Nucleus accumbens (tissue), 56 donors: ENCODE measurements at regions not wholly inside any gene's neighbourhood (a gene's known extent, or its start where the extent isn't known, plus 50 kb on each side); places are given as distances from the start of the nearest gene placed in this dataset.

Source experiments
- DNase-seq, 56 donors: peaks; one replicate each; lab custom pipeline; 2025; lab: John Stamatoyannopoulos, UW

DNA sequence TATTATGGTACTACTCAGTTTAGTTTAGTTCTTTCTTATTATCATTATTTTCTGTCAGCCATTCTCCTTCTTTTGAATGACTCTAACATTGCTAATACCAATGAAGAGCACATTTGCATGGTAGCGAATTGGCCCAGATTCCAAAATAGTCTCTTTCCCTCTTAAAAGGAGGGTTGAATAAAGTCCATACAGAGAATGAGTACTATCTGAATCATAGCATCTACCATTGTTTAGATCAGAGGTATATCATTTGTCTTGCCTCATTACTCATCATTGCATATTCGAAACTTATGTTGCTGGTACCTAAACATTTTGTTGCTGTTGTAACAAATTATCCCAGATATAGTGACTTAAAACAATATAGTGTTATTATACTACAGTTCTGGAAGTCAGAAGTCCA is 1235.3 kb upstream of the ATXN8OS start:
- no peak for DNase-seq

DNA sequence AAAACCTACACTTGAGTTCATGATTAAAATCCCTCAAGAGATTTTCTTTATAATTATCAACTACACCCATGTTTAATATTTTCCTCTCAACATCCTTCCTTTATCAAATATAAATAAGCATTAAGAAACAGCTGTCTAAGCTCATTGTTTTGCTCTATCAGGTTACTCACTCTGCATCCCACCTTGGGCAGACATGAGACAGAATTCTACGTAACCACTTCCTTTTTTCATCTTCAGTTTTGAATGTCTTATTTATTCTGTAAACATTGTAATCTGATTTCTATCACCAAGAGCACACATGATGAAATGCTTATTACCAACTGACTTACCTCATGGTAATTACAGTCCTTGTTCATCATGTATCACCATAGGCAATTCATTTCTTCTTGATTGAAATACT is 1256.6 kb upstream of the ATXN8OS start:
- no peak for DNase-seq

DNA sequence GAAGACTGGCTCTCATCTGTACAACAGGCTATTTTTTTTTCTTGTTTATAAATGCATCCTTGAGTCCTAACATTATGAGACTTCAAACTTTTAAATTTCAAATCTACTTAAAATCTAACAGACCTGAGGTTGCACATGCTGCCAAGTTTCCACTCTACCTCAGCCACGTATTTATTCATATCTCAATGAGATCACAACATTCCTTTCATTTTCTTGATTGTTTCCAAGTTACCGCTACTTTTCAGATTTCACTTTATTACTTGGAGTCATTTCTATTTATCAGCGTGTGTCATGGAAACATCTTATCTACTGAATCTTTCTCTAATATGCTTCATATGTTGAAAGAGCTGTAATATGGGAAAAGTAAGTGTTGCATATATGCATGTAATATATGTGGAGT is 1257.5 kb upstream of the ATXN8OS start:
- no peak for DNase-seq

DNA sequence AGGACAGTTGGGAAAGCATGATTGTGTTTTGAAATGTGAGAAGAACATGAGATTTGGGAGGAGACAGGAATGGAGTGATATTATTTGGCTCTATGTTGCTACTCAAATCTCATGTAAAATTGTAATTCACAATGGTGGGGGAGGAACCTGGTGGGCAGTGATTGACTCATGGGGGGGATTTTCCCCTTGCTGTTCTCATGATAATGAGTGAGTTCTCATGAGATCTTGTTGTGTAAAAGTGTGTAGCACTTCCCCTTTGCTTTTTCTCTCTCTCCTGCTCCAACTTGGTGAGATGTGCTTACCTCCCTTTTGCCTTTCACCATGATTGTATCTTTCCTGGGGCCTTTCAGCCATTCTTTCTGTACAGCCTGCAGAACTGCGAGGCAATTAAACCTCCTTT is 1261.0 kb upstream of the ATXN8OS start:
- DNase-seq, result no peak

DNA sequence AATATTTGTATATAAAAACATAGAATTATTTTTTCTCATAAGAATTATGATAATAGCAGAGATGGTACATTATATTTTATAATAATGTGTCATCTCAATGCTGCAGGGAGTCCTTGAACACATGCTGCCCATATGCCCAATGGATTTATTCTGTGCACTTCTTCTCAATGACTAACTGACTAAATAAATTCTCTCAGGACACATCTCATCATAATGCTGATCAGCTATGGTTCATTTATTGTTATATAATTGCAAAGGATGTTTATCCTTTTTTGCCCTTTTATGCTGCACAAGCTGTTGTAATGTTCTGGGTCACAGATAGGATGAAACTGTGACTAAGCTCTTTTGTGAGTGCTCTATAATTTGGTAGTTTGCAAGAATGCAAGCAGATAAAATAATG is 1273.3 kb upstream of the ATXN8OS start:
- no peak for DNase-seq

DNA sequence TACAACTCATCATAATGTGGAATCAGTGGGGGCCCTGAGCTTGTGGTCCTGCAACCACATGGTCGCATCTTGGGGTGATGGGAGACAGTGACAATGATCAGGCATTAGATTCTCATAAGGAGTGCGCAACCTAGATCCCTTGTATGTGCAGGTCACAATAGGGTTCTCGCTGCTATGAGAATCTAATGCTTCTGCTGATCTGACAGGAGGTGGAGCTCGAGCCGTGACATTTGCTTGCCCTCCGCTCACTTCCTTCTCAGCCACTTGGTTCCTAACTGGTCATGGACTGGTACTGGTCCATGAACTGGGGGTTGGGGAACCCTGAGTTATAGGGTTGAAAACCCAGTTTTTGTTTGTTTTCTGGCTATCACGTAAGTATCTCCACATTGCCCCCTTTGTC is 1290.9 kb upstream of the ATXN8OS start:
- DNase-seq, result no peak

DNA sequence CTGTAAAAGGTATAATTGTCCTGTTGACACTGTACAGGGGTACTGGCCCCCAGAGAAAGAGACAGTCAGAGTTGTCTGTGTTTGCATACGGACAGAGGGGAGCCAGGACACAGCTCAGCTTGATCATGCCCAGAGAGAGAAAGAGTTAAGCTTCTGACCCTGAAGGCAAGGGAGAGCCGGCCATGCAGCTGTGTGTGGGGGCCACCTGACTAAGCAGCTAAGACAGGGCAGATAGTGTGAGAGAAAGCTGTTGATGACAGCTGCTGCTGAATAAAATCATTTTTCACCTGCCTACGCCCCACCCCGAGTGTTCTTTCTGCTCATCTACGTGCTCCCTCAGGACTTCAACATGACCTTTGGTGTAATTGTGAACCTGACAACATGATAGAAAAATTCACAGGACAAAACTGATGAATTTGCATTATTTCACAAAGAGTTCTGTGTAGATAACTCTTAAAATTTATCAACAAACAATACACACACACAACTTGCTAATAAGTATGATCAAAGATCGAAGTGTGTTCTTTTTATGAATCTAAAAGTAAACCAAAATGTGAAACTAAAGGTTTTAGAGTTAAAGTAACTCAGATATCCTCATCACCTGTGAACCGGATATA is 1294.3 kb upstream of the ATXN8OS start:
- no peak for DNase-seq

DNA sequence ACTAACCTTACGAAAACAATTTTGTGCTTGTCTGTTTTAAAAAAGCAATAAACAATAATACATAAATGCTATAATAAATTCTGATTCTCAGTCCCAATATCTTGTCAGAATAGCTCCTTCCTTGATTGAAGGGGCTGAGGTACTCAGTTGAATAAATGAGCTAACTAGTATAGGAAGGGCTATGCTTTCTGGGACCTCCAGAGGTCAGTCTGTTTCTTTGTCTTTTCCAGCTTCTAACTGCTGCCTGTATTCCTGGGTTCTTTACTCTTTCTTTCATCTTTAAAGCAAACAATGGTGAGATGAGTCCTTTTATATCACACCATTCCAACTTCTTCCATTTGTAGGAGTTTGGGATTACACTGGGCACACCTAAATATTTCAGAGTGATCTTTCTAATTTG is 1297.0 kb upstream of the ATXN8OS start:
- no peak for DNase-seq

DNA sequence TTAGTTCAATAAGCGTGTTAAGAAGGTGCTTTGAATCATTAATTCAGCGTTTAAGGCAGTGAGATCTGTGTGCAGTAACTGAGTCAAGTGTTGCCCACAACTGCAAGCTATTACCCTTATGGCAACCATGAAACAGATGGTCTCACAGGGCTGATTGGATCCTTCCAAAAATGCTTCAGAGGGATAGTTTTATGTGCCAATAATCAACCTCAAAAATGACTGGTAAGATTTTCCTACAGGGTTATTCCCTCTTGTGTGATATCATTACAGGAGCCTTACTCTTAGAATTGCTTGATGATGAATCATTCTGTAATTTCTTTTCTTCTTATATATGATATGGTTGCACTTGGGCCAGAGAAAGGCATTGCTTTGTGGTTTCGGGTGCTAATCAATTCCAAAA is 1299.2 kb upstream of the ATXN8OS start:
- DNase-seq, result no peak

DNA sequence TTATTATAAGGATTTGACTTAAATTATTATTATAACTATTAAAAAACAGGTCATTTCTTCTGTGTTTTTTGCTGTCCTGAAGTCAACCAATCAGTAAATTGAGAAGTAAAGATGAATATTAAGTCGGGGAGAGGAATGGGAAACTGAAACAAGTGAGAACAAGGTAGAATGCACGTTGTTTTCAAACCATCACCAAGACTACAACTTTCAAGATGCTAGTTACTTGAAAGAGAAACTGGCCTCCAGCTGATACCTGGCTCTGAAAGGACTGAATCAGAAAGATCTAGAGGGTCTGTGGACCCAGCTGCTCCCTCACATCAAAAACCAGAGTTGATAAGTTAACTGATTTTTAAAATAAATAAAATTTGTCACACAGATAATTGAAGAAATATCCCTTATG is 1301.5 kb upstream of the ATXN8OS start:
- DNase-seq, result no peak

DNA sequence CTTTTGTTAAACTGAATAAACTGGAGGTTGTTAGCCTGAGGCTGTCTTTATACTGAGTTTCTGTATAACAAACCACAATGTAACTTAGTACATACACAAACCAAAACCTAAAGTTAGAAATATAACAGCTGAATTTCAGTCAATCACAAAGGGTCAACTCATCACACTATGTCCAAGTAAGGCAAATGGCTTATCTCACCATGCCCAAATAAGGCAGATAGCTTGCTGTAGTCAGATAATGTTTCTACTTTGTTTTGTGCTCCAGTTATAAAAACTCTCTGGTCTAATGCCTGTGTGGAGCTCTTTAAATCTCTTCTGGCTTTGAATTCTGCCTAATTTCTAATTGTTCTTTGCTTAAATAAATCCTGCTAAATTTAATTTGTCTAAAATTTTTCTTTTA is 1323.4 kb upstream of the ATXN8OS start:
- DNase-seq, result no peak

DNA sequence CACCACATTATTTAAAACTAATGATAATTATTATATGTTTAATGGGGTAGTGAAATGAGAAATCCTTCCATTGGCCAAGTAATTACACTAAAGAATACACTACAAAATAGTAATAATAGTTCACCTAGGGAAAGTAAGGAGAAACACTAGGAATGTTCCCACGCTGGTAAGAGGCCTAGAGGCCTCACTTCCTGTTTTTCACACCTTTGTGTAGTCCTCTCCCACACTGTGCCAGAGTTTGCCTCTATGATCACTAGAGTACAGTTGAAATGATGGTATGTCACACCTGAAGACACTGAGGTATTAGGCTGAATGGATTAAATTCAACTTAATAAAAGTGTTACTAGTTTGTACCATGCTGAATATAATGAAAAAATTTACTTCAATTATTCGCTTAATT is 1348.0 kb upstream of the ATXN8OS start:
- no peak for DNase-seq

DNA sequence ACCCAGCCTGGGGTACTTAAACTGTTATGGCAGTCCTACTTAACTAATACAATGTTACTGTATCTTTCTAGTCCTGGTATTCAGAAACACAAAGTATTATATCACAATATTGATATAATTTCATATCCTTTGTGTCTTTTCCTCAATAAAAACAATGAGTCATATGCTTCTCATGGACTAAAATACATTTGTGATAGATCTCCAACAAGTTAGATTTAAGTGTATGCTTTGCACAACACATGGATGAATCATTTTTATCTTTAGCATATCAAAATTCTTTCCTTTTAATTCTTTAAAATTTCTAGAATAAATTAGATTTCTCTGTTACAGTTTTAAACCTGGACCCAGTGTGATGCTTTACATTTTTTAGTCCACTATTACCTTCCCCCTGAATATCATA is 1357.8 kb upstream of the ATXN8OS start:
- DNase-seq, result no peak

DNA sequence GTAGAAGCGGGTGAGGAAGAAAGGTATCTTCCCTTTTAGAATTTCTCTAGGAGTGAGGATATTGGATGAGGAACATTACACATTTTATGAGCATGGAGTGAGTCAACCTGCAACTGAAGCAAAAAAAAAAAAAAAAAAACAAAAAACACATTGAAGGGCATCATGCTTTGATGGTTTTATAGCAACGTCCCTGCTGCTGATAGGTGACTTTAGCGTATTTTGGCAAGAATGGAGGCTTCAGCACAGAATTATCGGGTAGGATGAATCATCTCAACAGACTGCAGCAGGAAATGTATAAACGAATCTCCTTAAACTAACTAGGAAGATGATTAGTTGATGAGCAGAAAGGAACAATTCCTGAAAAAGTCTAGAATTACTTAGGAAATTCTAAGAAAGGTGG is 1359.6 kb upstream of the ATXN8OS start:
- DNase-seq, result no peak

DNA sequence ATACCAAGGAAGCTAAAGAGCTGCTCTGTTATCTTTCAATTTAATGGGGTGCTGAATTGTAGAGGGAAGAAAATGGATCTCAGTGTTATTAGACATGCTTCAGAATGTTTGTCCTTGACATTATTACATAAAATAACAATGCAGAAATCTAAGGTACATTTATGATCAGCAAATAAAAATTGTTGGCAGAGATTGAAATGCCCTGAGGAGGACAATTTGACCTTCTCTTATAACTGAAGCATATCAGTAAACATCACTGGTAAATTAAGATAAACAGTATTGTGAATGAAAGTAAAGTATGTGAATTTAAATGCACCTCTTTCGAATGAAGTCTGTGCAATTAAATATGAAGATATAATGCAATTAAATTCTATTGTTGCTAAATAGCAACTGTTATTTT is 1362.1 kb upstream of the ATXN8OS start:
- no peak for DNase-seq

DNA sequence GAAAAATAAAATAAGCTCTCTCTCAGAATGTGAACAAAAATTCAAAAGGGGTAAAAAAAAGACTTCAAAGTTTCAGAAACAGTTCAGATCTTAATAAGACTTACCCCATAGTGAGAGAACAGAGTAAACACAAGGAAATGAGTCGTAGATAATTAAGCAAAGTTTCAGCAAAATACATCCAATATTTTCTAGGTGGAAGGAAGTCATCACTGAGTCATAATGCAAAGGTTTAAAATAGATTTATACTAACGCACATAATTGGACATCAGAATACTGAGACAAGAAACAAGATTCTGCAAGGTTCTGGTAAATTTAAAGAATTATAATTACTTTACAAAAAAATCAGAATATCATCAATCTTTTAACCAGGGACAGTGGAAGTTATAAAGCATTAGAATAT is 1370.7 kb upstream of the ATXN8OS start:
- DNase-seq, result no peak

DNA sequence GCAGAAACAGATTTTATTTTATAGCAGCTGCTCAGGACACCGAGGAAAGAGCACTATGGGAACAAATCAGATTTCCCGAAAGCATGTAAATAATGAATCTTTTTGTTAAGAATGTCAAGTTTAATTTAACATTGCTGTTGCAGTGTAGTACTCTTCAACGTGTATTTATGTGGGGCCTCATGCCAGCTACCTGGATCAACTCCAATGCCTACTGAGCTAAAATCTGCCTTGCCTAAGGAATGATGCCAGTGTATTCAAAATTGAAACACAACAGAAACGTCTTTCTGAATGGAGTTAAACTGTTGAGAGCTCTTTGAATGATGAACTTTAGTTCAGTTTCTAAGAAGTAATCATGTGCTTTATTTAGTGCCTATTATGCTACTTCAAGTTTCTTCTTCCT is 1379.8 kb upstream of the ATXN8OS start:
- DNase-seq, result peak in 2 of 56 donors; percentile 2 to 12

DNA sequence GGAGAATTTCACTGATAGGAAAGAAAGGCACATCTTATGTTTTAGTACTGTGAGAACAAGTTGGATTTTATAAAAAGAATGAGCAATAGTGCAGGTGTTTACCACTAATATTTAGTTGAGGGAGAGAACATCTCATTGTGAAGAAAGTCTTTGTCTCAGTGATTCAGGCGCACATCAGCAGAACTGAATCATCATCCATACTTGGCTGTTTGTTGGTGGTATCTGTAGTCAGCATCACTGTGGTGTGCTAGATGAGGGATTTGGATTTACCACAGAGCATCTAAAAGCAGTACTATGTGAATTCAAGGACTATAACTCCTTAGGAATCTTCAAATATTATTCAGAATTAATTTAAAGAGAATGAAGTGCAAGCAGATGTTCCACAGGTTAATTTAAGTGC is 1380.5 kb upstream of the ATXN8OS start:
- no peak for DNase-seq

DNA sequence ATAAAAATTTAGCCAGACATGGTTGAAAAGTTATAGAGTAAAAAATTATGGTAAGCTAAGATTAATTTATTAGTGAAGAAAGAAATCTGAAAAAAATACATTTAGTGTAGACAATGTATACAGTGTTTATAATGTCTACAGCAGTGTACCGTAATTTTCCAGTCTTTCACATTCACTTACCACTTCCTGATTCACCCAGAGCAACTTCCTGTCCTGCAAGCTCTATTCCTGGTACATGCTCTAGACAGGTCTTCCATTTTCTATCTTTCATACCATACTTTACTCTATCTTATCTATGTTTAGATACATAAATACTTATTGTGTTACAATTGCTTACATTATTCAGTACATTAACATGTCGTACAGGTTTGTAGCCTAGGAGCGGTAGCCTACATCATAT is 1387.8 kb upstream of the ATXN8OS start:
- no peak for DNase-seq

DNA sequence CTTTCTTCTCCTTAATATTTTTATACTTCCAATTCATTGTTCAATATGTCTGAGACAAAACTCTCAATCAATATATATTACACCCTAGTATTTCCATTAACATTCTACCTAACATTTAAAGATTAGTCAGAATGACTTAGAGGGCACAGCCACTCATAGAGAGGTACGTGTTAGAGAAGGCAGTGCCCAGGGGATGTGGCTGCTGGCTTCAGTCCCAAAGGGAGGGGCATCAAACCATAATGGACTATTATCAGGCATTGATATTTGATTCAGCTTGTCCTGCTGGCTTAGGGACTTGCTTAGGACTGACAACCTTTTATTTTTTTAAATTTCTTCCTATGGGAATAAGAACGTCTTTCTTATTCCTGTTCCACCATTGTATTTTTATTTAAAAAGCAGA is 1392.0 kb upstream of the ATXN8OS start:
- DNase-seq, result no peak

DNA sequence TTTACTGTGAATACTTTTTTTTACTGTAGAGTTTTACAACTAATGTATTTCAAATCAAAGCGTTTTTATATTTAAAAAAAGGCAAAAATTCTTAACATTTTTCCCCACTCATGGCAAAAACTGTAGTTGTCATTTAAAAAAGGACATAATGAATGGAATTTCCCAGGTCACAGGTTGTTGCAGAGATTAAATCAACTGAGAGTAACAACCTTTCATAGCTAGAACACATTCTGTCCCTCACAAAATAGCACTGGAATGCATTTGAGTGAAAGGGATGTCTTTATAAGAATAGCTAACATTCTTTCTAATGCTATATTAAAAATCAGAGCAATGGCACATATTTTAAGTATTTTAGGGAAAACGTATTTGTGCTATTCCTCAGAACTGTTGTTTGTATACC is 1393.3 kb upstream of the ATXN8OS start:
- DNase-seq, result no peak

DNA sequence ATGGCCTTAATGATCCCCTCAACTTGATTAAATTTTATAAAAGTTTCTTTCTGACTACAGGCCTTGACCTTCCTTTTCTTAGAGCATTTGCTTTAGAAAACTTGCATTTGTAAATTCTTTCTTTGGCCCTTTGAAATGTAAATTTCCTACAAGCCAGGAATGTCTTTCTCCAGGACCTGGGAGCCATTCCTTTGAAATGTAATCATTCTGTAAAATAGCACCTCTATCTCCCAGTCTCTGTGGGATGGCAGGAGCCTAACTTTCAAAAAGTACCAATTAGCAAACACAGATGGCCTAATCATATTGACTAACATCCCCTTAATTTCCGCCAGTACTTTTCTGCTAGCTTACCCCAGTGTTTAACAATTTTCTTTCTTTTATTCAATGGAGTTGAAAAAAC is 1394.2 kb upstream of the ATXN8OS start:
- no peak for DNase-seq

DNA sequence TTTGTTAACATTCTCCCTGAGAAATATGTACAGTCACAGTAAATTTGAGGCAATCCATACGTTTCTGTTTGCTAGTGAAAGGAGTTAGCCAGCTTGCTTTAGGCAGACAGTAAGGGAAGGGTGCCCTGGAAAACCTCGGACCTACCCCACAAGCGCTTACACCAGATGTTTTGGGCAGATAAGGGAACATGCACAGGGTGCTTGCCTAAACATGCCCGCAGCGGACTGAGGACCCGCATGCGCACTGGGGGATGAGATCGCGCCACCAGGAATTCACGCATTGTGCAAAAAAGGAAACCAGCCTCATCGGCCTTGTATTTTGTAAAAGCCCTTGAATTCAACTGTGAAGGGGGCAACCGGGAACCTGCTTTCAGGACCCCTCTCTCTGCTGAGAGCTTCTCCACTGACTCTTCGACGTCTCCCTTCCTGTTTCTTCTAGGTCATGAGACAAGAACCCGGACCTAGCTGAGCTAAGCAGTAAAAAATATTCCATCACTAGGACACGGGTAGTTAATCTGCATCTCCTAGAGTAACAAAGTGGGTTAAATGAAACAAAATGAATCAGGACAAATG is 1399.2 kb upstream of the ATXN8OS start:
- no peak for DNase-seq
